H1 (cell line): ENCODE measurements at regions not wholly inside any gene's neighbourhood (a gene's known extent, or its start where the extent isn't known, plus 50 kb on each side); places are given as distances from the start of the nearest gene placed in this dataset.

Source experiments
- JUN ChIP-seq: IDR thresholded peaks from 2 replicates; pipeline ENCODE4 v1.6.1; 2011; ENCODE audit warnings: low read depth, mild to moderate bottlenecking, improper control_type of control experiment, low read length

- no peak for TF ChIP-seq JUN
Measured at GRCh38 chr4:57318703-57319102, 208.5 kb upstream of the IGFBP7 start (continued).
